NCI-H510A treated with DMSO at 0.1 percent for 48 hours (cell line): ENCODE measurements at regions not wholly inside any gene's neighbourhood (a gene's known extent, or its start where the extent isn't known, plus 50 kb on each side); places are given as distances from the start of the nearest gene placed in this dataset.
A peak's percentile ranks its signal among the peaks of the same experiment; 100 is the strongest.

Experiments
- DNase-seq: peaks from one replicate; lab custom pipeline; 2025; lab: John Stamatoyannopoulos, UW

DNA sequence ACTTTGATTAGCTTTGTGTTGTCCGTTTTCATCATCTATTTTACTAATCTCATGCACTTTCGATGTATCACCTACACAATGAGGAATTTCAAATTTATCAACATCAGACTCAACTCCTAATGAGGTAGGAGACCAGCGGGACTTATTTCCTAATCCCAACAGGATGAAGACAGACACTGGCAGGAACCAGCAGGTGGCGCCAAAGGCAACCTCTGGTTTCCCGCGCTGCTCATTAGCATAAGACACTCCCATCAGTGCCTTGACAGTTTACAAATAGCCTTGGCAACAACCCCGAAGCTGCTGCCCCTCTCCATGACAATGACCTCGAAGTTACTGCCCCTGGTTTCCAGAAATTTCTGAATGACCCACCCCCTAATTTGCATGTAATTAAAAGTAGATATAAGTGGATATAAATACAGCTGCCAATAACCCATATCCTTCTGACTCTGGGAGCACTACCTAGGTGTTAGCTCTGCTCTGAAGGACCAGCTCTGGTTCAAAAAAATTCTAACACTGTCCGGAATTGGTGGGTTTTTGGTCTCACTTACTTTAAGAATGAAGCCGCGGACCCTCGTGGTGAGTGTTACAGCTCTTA, 974.8 kb downstream of the ADGRL2 start:
- DNase-seq = no peak

- DNase-seq = no peak
Measured at GRCh38 chr1:82762829-82763532, 962.2 kb downstream of the ADGRL2 start.

- no peak for DNase-seq
Measured at GRCh38 chr1:82759035-82759434, 958.3 kb downstream of the ADGRL2 start.

DNA sequence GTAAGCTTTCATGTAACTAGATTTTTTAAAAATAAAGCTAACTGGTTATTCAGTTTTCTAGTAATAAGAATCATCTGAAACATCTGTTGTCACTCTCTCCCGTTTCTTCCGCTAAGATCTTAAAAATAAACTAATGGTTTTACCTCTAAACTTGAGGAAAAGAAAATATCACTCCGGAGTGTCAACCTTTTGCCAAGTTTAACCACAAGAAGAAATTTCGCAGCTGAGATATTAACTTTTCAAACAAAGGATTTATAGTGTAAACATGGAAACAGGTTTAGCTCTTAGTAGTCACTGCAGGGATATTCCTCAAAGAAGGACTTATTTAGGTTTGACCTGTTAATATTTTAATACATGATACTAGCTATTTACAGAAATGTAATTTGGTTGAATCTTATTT, 954.9 kb downstream of the ADGRL2 start:
- DNase-seq = no peak

- DNase-seq = no peak
Measured at GRCh38 chr1:82755191-82755590, 954.5 kb downstream of the ADGRL2 start.

DNA sequence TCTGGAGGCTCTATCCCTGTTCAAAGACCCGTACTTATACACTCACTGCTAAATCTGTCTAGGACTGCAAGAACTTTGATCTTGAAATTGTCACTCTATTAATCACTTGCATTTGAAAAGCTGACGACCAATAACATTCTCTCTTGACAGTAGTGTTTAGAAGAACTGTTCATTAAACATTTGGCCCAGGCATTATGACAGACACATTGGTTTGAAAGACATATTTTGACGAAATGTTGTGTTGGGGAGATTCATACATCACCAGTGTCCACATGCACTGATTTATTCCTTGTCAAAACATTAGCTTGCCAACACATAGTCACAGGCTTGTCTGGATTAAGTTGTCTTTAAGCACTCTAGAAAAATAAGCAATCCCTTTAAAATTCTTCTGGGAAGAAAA, 951.3 kb downstream of the ADGRL2 start:
- no peak for DNase-seq

- DNase-seq = no peak
Measured at GRCh38 chr1:82733645-82734044, 932.9 kb downstream of the ADGRL2 start.

DNA sequence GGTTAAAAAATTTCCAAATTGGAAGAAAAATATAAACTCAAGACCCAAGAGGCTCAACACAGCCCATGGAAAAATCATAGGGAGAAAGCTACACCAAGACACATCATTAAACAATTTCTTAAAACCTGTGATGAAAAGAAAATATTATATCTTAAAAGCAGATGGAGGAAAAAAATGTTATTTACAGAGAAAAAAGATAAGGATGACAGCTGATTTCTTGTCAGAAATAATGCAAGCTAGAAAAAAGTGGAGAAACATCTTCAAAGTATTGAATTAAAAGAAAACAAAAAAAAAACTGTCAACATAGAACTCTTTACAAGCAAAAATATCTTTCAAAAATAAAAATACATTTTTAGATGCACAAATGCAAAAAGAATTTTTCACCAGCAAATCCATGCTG, 930.5 kb downstream of the ADGRL2 start:
- no peak for DNase-seq

DNA sequence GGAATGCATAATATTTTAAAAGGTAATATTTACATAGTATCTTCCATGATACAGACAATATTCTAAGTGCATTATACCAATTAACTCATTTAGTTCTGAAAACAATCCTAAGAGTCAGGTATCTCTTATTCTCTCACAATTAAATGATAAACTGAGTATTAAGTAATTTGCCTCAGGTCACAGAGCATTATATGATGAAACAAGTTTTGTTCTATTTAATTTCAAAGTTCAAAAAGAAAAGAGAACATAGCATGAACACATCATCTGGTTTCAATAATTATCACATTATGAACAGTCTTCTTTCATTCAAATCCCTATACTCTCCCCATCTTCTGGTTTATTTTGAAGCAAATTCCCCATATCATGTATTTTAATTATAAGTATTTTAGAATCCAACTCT, 927.5 kb downstream of the ADGRL2 start:
- no peak for DNase-seq

DNA sequence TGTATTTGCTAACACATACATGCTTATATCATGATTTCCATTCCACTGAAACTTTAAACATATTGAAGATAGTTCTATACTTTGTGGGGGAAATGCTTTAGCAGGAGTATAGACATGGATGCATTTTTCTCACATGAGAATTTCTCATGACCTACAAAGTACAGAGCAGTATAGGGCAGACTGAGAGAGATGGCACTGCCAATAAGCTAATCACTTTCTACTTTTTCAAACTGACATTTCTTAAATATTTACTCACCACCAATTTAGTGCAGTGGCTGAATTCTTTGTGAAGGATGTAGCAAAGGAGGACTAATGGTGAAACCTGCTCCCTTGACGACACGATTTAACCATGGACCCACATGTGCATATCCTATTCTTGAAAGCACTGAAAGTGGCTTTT, 923.5 kb downstream of the ADGRL2 start:
- no peak for DNase-seq

DNA sequence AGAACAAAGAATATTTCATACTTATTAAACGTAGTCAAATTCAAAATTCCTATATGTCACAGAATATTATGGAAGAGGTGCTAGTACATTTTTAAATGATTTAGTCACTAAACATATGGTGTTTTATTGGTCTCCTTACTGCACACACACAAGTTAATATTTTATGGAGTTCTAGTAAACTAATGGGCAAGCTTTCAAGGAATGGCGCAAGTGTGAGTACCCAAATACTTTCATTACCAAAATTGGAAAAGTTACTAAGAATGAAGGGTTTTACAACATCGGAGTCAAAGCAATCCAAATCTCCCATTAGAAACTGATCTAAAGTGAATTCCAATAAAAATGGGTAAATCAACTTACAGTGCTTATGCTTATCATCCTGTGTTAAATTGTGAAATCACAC, 921.9 kb downstream of the ADGRL2 start:
- no peak for DNase-seq

DNA sequence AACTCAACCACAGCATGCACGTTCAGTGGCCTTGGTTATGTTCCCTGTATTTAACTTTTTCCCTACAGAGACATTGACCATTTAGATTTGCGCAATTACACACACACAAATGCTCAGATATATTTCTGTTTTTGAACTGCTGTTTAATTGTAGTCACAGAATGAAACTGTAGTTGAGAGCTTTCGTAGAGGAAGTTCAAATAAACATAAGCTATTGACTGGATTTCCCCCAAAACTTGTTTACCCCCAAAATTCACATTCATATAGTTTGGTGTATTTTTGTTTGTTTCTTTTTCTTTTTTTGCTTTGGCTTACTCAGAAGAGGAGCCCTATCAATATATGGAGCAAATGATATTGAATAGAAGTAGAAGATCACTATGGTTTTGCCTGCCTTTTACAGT, 921.0 kb downstream of the ADGRL2 start:
- no peak for DNase-seq

DNA sequence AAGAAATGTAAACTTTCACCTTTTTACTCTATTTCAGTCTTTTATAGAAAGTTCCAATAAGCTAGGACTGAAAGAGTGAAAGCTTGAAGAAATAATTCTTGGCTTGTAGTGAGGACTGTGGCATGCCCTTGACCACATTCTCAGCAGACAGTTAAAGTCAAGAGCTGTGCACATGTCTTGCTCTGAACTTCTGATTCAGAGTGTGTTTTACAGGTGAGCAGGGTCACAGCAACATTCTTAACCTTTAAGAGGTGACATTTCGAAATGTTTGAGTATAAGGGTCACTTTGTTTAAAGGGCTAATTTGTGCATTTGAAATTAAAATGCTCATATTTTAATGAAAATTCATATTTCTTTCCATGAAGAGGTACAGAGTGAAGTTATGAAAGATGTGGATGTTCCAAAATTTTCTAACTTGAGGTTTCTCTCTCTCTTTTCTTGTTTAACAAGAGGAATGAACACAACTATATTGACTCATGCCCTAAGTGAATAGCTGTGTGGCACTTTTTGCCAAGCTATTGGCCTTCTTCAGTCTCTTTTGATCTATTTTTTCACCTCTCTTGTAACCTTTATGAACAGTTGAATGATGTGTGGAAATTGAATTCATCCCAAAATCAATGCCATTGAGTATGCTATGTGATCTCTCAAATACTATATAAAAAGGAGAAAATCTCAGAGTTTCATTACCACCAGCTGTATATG, 918.1 kb downstream of the ADGRL2 start:
- DNase-seq = no peak

DNA sequence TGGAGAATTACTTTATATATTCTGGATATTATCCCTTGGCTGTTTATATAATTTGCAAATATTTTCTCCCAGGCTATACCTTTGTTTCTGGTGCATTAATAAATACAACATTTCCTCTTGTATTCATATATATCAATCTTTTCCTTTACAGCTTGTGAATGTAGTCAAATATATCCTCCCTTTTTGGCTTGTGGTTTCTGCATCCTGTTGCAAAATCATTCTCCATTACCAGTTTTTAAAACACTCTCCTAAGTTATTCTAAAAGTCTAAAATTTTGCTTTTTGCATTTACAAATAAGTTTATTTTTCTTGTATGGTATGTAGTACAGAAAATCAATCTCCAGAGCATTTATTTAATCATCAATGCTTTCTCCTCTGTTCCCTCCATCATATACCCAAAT, 909.4 kb downstream of the ADGRL2 start:
- no peak for DNase-seq

DNA sequence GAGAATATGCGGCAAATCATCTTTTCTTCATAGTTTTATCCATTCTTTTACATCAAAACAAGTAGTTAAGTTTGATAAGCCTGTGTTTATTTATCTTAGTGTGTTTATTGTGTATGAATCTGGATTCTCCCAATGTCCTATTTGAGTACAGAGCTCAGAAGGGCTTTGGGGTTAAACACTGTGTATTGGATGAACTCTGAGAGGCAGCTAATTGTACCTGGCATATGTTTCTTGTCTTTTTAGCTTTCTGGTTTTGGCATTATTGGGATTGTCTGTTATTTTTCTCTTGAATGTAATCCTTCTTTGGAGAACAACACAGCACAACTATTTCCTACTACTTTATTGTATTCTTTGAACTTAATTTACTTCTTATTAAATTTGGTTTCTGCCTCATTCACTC, 906.9 kb downstream of the ADGRL2 start:
- DNase-seq = no peak

GRCh38 chr1:82706741-82707140, 906.0 kb downstream of the ADGRL2 start:
- DNase-seq = no peak

DNA sequence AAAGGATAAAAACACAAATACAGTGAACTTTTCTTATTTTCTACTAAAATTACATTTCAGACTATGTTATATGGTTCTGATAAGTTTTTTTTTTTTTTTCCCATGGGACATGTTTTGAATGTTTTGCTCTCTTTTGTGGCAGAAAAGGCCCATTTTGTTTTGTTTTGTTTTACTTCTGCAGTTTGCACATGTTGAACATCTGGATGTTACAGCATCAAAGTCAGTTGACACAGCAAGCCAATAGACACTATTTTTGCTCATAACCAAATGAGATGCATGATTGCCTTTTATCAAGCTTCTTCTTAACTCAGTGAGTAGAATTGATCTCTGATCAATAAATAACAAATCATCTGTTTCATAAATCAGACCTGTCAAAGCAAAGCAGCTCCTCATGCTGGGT, 904.2 kb downstream of the ADGRL2 start:
- no peak for DNase-seq

GRCh38 chr1:82704393-82704792, 903.7 kb downstream of the ADGRL2 start:
- no peak for DNase-seq

DNA sequence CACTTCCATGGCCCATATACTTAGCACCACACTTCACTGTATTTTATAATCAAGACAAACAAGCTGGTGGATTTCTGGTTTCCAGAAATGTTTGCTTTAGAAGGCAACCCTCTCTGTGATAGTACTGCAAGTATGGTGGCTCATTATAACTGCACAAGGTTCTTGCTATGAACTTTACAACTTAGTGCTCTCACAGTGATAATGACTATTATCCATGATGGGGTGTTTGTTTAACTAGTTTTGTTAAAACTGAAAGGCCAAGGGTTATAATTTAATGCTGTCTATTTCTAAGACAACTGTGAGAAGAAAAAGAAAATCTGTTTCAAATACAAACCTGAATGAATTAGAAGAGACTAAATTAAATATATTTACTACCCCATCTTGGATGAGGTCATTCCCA, 903.2 kb downstream of the ADGRL2 start:
- DNase-seq = no peak

DNA sequence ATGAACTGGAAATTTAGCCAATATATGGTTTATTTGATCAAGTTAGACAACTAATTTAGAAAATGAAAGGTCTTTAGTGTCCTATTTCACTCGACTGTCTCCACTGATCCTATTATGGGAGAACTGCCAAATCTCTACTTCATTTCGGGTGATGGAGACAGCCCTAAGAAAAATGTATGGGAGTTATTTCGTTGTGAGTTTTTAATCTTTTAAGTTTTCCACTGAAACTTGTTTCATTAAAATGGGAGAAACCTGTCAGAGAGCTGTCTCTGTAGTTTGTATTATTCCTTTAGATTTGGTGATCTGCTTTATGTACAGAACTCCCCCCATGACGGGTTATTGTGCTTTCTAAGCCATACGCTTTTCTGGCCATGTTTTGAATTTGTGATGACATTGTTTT, 899.7 kb downstream of the ADGRL2 start:
- no peak for DNase-seq

DNA sequence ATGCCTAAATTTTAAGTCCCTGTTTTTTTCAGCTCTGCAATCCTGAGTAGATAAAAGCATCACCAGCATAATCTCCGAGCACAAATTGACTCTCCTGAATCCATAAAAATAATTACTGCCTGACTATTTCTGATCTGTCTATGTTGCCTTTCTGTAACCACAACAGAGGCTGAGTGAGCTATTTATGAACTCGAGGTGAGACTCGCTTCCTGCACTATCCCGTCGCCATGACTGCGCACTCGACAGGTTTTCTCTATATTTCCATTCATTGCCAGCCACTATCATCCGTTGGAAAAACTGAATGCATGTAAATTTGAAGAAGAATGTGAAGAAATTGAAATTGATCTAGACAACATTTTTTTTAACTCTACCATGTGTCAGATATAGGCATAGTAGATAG, 897.2 kb downstream of the ADGRL2 start:
- peak; percentile 47 for DNase-seq

GRCh38 chr1:82695443-82695842, 894.7 kb downstream of the ADGRL2 start:
- no peak for DNase-seq

DNA sequence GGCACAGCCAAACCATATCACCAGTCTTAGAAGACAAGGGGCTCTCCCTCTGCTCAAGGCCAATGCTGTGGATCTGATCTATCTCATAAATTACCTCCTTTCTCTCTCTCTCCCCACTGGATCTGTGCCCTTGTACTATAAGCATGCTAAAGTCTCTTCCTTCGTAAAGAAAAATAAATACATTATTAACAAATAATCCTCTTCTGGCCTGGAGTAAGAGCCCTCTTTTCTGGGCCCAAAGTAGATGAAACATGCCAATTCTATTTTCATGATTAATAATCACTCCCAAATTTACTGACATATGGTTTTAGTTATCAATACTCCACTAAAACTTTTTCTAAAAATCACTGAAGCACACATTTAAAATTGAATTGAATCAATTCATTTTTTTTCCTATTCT, 889.7 kb downstream of the ADGRL2 start:
- DNase-seq = no peak

GRCh38 chr1:82689217-82689616, 888.5 kb downstream of the ADGRL2 start:
- no peak for DNase-seq
